ENCODE measurements at regions not wholly inside any gene's neighbourhood (a gene's known extent, or its start where the extent isn't known, plus 50 kb on each side); places are given as distances from the start of the nearest gene placed in this dataset.
"Not testable (repeated sequence)": the region's sequence is repeated elsewhere in the genome, so short reads cannot be mapped to it uniquely, and the experiment has no call there.

DNA sequence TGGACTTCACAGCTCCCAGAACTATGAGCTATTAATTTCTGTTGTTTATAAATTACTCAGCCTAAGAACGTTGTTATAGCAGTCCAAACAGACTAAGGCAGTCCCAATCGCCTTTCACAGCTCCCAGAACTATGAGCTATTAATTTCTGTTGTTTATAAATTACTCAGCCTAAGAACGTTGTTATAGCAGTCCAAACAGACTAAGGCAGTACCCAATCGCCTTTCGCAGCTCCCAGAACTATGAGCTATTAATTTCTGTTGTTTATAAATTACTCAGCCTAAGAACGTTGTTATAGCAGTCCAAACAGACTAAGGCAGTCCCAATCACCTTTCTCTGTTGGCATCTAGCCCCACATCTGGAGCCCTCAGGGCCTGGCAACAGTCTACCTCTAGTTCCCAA lies 117.0 kb upstream of the ASB18 start:
- not testable (repeated sequence) for TF ChIP-seq CTCF (IDR thresholded peaks at IDR 0.05); EZH2 (IDR thresholded peaks at IDR 0.05; ENCODE audit: borderline replicate concordance, insufficient read depth, low read depth, low read length, poor library complexity, severe bottlenecking)

All from B cell (primary cell).